Thyroid gland (tissue), 4 donors: ENCODE measurements at regions not wholly inside any gene's neighbourhood (a gene's known extent, or its start where the extent isn't known, plus 50 kb on each side); places are given as distances from the start of the nearest gene placed in this dataset.

Source experiments
- DNase-seq, 2 donors: peaks; one replicate each; pipeline ENCODE4 v3.0.0-alpha.2; 2019
- H3K27ac ChIP-seq, 3 donors: fragments of 200-600 bp; sonication (generic); 1 replicate in 2 of 3; 2 replicates in 1 of 3; pipeline ENCODE4 v1.5.1; 2016 to 2019; ENCODE audit warnings: mild to moderate bottlenecking in 1 of 3, moderate library complexity in 1 of 3
- H3K27me3 ChIP-seq: fragments of 200-600 bp; sonication (generic); one replicate; pipeline ENCODE4 v1.5.1; 2019
- H3K36me3 ChIP-seq, 2 donors: fragments of 200-600 bp; sonication (generic); one replicate each; pipeline ENCODE4 v1.5.1; 2016 to 2019
- H3K4me1 ChIP-seq, 2 donors: fragments of 200-600 bp; sonication (generic); one replicate each; pipeline ENCODE4 v1.5.1; 2017 to 2019
- H3K4me3 ChIP-seq, 3 donors: fragments of 200-600 bp; sonication (generic); replicated peaks in 1 of 3; 1 replicate in 2 of 3; 2 replicates in 1 of 3; pipeline ENCODE4 v1.5.1; 2016; ENCODE audit warnings: mild to moderate bottlenecking in 1 of 3
- H3K9me3 ChIP-seq: fragments of 200-600 bp; sonication (generic); one replicate; pipeline ENCODE4 v1.5.1; 2017
- CTCF ChIP-seq, 6 experiments: fragments of 200-600 bp in 3 of 6; fragments of 450-650 bp in 3 of 6; sonication (generic) in 3 of 6; IDR thresholded peaks; one replicate each; pipeline ENCODE4 v1.5.1; 2016 to 2019; ENCODE audit warnings: antibody characterized with exemption in 6 of 6, mild to moderate bottlenecking in 2 of 6, inconsistent platforms in 1 of 6, moderate library complexity in 1 of 6
- POLR2A ChIP-seq, 2 donors: fragments of 450-650 bp; IDR thresholded peaks; one replicate each; pipeline ENCODE4 v1.6.1; 2017; ENCODE audit warnings: antibody characterized with exemption in 2 of 2, mild to moderate bottlenecking in 2 of 2, moderate library complexity in 1 of 2
- WGBS, 2 donors: methylation state at CpG; one replicate each; pipeline ENCODE4 v1.1.5; 2017; 5-methylcytosine and 5-hydroxymethylcytosine counted together
- intact Hi-C: fragments of 100-400 bp; cut with DNase I; formaldehyde crosslinking; loops from one replicate; pipeline ENCODE4 v1.15.1; 2023

GRCh38 chr12:19704966-19705365 lies 265.7 kb downstream of the AEBP2 start:
- WGBS, 2 donors, result 92 to 100% methylated on average over 1 of the region's 1 CpG
- H3K4me1 ChIP-seq, result no peaks in the 10 kb centered on the region
- no peaks in the 10 kb centered on the region for H3K27me3 ChIP-seq
- H3K36me3 ChIP-seq, result no peaks in the 10 kb centered on the region
- DNase-seq, result no peak
- H3K9me3 ChIP-seq, result no peaks in the 10 kb centered on the region
- no peak overlapping the region for H3K27ac ChIP-seq
- no peak overlapping the region for H3K4me3 ChIP-seq
- intact Hi-C loops, result no loop called here
- TF ChIP-seq CTCF (IDR thresholded peaks at IDR 0.05) (no peak), POLR2A (IDR thresholded peaks at IDR 0.05) (no peak)

- DNase-seq, result no peak
- Histone ChIP-seq H3K27ac (no peak overlapping the region), H3K9me3 (no peaks in the 10 kb centered on the region), H3K4me3 (no peak overlapping the region), H3K36me3 (no peaks in the 10 kb centered on the region), H3K4me1 (no peaks in the 10 kb centered on the region), H3K27me3 (no peaks in the 10 kb centered on the region)
- WGBS, 2 donors, result 89 to 100% methylated on average over 1 of the region's 1 CpG
- intact Hi-C loops, result no loop called here
- TF ChIP-seq POLR2A (IDR thresholded peaks at IDR 0.05) (no peak), CTCF (IDR thresholded peaks at IDR 0.05) (no peak)
These were observed 267.6 kb downstream of the AEBP2 start for GRCh38 chr12:19706936-19707335.

- TF ChIP-seq CTCF (IDR thresholded peaks at IDR 0.05), result no peak
- no peak for TF ChIP-seq POLR2A (IDR thresholded peaks at IDR 0.05)
- Histone ChIP-seq H3K27ac (no peak overlapping the region), H3K4me1 (no peaks in the 10 kb centered on the region), H3K36me3 (no peaks in the 10 kb centered on the region), H3K4me3 (no peak overlapping the region), H3K9me3 (no peaks in the 10 kb centered on the region), H3K27me3 (no peaks in the 10 kb centered on the region)
- intact Hi-C loops, result no loop called here
- WGBS, 2 donors, result 69 to 82% methylated on average over 6 of the region's 6 CpGs
- DNase-seq, result no peak
These were observed 268.7 kb downstream of the AEBP2 start for GRCh38 chr12:19707948-19708409.

GRCh38 chr12:19709889-19710288 lies 270.6 kb downstream of the AEBP2 start:
- Histone ChIP-seq H3K36me3 (no peaks in the 10 kb centered on the region), H3K9me3 (no peaks in the 10 kb centered on the region), H3K27ac (no peak overlapping the region), H3K4me3 (no peak overlapping the region), H3K4me1 (no peaks in the 10 kb centered on the region), H3K27me3 (no peaks in the 10 kb centered on the region)
- WGBS, 2 donors, result 33 to 57% methylated on average over 2 of the region's 2 CpGs
- peak; percentile 20 to 57 for DNase-seq
- TF ChIP-seq POLR2A (IDR thresholded peaks at IDR 0.05) (no peak), CTCF (IDR thresholded peaks at IDR 0.05) (no peak)
- intact Hi-C loops, result no loop called here

GRCh38 chr12:19710811-19711793 lies 271.8 kb downstream of the AEBP2 start:
- no peak for TF ChIP-seq POLR2A (IDR thresholded peaks at IDR 0.05)
- no peak for TF ChIP-seq CTCF (IDR thresholded peaks at IDR 0.05)
- intact Hi-C loops, result no loop called here
- Histone ChIP-seq H3K9me3 (no peaks in the 10 kb centered on the region), H3K36me3 (no peaks in the 10 kb centered on the region), H3K4me1 (no peaks in the 10 kb centered on the region), H3K27ac (peak overlapping the region in 2 of 3 donors; percentile 26 to 38), H3K27me3 (no peaks in the 10 kb centered on the region), H3K4me3 (no peak overlapping the region)
- WGBS, 2 donors, result 54 to 59% methylated on average over 7 of the region's 7 CpGs
- no peak for DNase-seq
